ENCODE measurements at regions not wholly inside any gene's neighbourhood (a gene's known extent, or its start where the extent isn't known, plus 50 kb on each side); places are given as distances from the start of the nearest gene placed in this dataset.

DNA sequence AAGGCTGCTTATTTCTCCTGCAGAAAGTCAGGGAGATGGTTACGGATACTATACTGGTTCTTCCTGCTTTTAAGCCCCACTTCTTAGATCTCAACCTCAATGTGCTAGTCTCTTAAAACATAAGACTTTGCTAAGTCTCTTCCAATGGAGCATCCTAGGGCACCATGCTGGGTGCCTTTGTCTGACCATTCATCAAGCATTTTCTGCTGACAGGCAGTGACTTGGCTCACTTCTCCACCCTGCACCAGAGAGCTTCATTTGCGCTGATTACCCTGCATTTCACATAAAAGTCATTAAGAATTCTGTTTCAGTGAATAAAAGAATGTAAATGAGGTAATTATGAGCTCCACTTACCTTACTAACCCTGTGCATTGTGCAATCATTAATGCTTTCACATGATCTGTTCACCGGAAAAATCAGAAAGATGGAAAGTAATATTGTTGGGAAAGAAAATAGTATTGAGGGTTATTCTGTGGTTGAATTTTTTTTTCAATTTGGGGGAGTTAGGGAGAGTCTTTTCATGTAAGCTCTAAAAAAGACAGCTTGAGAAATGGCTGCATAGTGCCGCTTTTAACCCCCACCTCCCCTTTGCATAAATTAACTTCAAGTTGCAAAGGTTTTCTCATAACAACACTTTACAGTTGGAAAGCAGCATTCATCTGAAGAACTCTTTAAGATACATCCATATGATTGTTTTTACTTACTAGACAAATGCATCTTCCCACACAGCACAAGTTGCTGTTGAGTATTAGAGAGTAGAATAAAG is 677.3 kb upstream of the KIRREL3 start:
- TF ChIP-seq CTCF (IDR thresholded peaks at IDR 0.05; ENCODE audit: low read depth, low read length, poor library complexity, severe bottlenecking) (no peak), EZH2phosphoT487 (IDR thresholded peaks at IDR 0.05; ENCODE audit: borderline replicate concordance, low read length) (no peak)

Measured in DOHH2 (cell line).